B cell (primary cell): ENCODE measurements at regions not wholly inside any gene's neighbourhood (a gene's known extent, or its start where the extent isn't known, plus 50 kb on each side); places are given as distances from the start of the nearest gene placed in this dataset.

ENCODE experiments used
- CTCF ChIP-seq: fragments of 200-600 bp; IDR thresholded peaks from one replicate; pipeline ENCODE4 v1.8.0; 2022; ENCODE audit warnings: antibody characterized with exemption, mild to moderate bottlenecking
- EZH2 ChIP-seq: IDR thresholded peaks from 2 replicates; pipeline ENCODE4 v1.6.1; 2012; ENCODE audit warnings: borderline replicate concordance, low read depth, mild to moderate bottlenecking, moderate library complexity, low read length; ENCODE audit not compliant: insufficient read depth, poor library complexity, severe bottlenecking

GRCh38 chr1:80917826-80918225 is 882.9 kb upstream of the ADGRL2 start:
- TF ChIP-seq CTCF (no peak), EZH2 (no peak)
